ENCODE measurements at regions not wholly inside any gene's neighbourhood (a gene's known extent, or its start where the extent isn't known, plus 50 kb on each side); places are given as distances from the start of the nearest gene placed in this dataset.

- Mint-ChIP-seq H3K27ac (no peak overlapping the region), H3K27me3 (no peaks in the 10 kb centered on the region), H3K36me3 (no peaks in the 10 kb centered on the region), H3K4me3 (no peak overlapping the region), H3K4me1 (ENCODE audit: unreplicated experiment) (no peaks in the 10 kb centered on the region), H3K9me3 (peaks cover 4% of the 10 kb centered on the region)
- no peak for TF ChIP-seq CTCF (conservative IDR thresholded peaks at IDR 0.05)
- DNase-seq (ENCODE audit: extremely low spot score, unreplicated experiment) = no peak
Observed at GRCh38 chr5:74146796-74147195, 493.7 kb downstream of the ENC1 start.

GRCh38 chr5:74145951-74146350 lies 494.6 kb downstream of the ENC1 start:
- Mint-ChIP-seq H3K9me3 (peaks cover 4% of the 10 kb centered on the region), H3K27me3 (no peaks in the 10 kb centered on the region), H3K4me1 (ENCODE audit: unreplicated experiment) (no peaks in the 10 kb centered on the region), H3K27ac (no peak overlapping the region), H3K4me3 (no peak overlapping the region), H3K36me3 (no peaks in the 10 kb centered on the region)
- TF ChIP-seq CTCF (conservative IDR thresholded peaks at IDR 0.05) = no peak
- no peak for DNase-seq (ENCODE audit: extremely low spot score, unreplicated experiment)

GRCh38 chr5:74143721-74144330 lies 496.7 kb downstream of the ENC1 start:
- Mint-ChIP-seq H3K4me3 (no peak overlapping the region), H3K27me3 (no peaks in the 10 kb centered on the region), H3K36me3 (no peaks in the 10 kb centered on the region), H3K4me1 (ENCODE audit: unreplicated experiment) (no peaks in the 10 kb centered on the region), H3K9me3 (peaks cover 4% of the 10 kb centered on the region), H3K27ac (no peak overlapping the region)
- DNase-seq (ENCODE audit: extremely low spot score, unreplicated experiment) = no peak
- TF ChIP-seq CTCF (conservative IDR thresholded peaks at IDR 0.05) = no peak

GRCh38 chr5:74143151-74143550 lies 497.4 kb downstream of the ENC1 start:
- no peak for TF ChIP-seq CTCF (conservative IDR thresholded peaks at IDR 0.05)
- Mint-ChIP-seq H3K27me3 (no peaks in the 10 kb centered on the region), H3K9me3 (peaks cover 4% of the 10 kb centered on the region), H3K36me3 (no peaks in the 10 kb centered on the region), H3K4me3 (no peak overlapping the region), H3K4me1 (ENCODE audit: unreplicated experiment) (no peaks in the 10 kb centered on the region), H3K27ac (no peak overlapping the region)
- no peak for DNase-seq (ENCODE audit: extremely low spot score, unreplicated experiment)

- Mint-ChIP-seq H3K4me1 (ENCODE audit: unreplicated experiment) (no peaks in the 10 kb centered on the region), H3K27ac (no peak overlapping the region), H3K27me3 (no peaks in the 10 kb centered on the region), H3K4me3 (no peak overlapping the region), H3K9me3 (peaks cover 4% of the 10 kb centered on the region), H3K36me3 (no peaks in the 10 kb centered on the region)
- no peak for DNase-seq (ENCODE audit: extremely low spot score, unreplicated experiment)
- no peak for TF ChIP-seq CTCF (conservative IDR thresholded peaks at IDR 0.05)
Observed at GRCh38 chr5:74141053-74141452, 499.5 kb downstream of the ENC1 start.

- H3K27me3 Mint-ChIP-seq = no peaks in the 10 kb centered on the region
- H3K4me3 Mint-ChIP-seq = no peak overlapping the region
- no peak overlapping the region for H3K27ac Mint-ChIP-seq
Observed at GRCh38 chr5:74140409-74140808, 500.1 kb downstream of the ENC1 start.

More at GRCh38 chr5:74140409-74140808, 500.1 kb downstream of the ENC1 start:
- H3K4me1 Mint-ChIP-seq (ENCODE audit: unreplicated experiment) = no peaks in the 10 kb centered on the region
- peaks cover 4% of the 10 kb centered on the region for H3K9me3 Mint-ChIP-seq
- no peak for DNase-seq (ENCODE audit: extremely low spot score, unreplicated experiment)
- TF ChIP-seq CTCF (conservative IDR thresholded peaks at IDR 0.05) = no peak
- no peaks in the 10 kb centered on the region for H3K36me3 Mint-ChIP-seq

Data from type B pancreatic cell (in vitro differentiated cells).